ENCODE measurements at regions not wholly inside any gene's neighbourhood (a gene's known extent, or its start where the extent isn't known, plus 50 kb on each side); places are given as distances from the start of the nearest gene placed in this dataset.

DNA sequence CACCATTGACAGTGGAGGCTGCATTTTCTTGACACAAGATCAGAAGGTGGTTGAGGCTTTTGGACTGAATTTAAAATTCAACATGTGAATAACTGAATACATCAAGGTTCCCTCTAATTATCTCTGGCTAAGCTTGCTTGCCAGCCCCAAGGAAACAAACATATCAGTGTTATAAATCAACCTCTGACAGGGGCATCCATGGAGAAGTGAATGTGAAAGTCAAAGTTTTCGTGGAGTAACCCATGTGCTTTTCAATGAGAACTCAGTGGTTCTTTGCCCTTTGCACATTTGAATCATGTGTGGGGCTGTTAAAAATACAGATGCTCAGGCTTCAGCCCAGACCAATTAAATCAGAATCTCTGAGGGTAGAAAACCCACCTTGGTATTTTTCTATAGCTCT, 128.9 kb downstream of the LRRC70 start:
- TF ChIP-seq, protein P1, sequence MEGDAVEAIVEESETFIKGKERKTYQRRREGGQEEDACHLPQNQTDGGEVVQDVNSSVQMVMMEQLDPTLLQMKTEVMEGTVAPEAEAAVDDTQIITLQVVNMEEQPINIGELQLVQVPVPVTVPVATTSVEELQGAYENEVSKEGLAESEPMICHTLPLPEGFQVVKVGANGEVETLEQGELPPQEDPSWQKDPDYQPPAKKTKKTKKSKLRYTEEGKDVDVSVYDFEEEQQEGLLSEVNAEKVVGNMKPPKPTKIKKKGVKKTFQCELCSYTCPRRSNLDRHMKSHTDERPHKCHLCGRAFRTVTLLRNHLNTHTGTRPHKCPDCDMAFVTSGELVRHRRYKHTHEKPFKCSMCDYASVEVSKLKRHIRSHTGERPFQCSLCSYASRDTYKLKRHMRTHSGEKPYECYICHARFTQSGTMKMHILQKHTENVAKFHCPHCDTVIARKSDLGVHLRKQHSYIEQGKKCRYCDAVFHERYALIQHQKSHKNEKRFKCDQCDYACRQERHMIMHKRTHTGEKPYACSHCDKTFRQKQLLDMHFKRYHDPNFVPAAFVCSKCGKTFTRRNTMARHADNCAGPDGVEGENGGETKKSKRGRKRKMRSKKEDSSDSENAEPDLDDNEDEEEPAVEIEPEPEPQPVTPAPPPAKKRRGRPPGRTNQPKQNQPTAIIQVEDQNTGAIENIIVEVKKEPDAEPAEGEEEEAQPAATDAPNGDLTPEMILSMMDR (IDR thresholded peaks at IDR 0.05; ENCODE audit: borderline replicate concordance, control extremely low read depth, extremely low read depth, insufficient read depth, missing control alignments) = no peak
- no peak for DNase-seq (ENCODE audit: low spot score)
- in situ Hi-C loops (cut with MboI; ENCODE audit: low sequenced_read_pairs, unreplicated experiment) = no loop called here

DNA sequence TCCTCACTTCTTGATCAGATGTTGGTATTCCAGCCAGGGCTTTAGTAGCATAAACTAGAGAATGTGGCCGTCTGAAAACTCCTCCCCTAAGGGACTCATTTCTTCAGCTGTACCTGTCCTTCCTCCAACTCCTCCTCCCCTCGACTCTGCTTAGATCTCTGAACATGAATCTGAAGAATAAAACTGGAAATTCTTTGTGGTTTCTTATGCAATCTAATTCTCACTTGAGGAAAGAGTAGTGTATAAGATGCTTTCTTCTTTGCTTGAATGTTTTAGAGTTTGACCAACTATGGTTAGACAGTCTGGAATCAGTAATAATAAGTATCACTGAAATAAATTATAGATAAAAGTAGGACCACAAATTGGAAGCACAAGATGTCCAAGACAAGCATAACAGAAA, 128.5 kb downstream of the LRRC70 start:
- in situ Hi-C loops (cut with MboI; ENCODE audit: low sequenced_read_pairs, unreplicated experiment) = no loop called here
- TF ChIP-seq, protein P1 (IDR thresholded peaks at IDR 0.05; ENCODE audit: borderline replicate concordance, control extremely low read depth, extremely low read depth, insufficient read depth, missing control alignments) = no peak
- no peak for DNase-seq (ENCODE audit: low spot score)

DNA sequence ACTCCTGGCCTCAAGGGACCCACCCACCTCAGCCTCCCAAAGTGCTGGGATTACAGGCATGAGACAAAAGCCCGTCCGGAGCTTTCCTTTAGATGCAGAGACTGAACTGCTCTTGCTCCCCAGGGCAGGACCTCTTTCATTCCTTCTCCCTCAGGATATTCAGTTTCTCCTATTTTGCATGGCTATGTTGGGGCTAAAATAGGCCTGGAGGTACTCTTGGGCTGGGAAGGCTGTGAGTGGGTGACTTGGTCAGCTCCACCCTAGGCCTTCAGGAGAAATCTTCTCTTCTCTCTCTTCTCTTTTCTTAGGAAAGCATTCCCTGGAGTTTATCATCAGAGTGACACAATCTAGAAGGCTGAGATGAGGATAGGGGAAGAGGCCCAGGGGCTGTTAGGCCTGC, 126.4 kb downstream of the LRRC70 start:
- in situ Hi-C loops (cut with MboI; ENCODE audit: low sequenced_read_pairs, unreplicated experiment) = no loop called here
- DNase-seq (ENCODE audit: low spot score) = no peak
- TF ChIP-seq, protein P1 (IDR thresholded peaks at IDR 0.05; ENCODE audit: borderline replicate concordance, control extremely low read depth, extremely low read depth, insufficient read depth, missing control alignments) = no peak

DNA sequence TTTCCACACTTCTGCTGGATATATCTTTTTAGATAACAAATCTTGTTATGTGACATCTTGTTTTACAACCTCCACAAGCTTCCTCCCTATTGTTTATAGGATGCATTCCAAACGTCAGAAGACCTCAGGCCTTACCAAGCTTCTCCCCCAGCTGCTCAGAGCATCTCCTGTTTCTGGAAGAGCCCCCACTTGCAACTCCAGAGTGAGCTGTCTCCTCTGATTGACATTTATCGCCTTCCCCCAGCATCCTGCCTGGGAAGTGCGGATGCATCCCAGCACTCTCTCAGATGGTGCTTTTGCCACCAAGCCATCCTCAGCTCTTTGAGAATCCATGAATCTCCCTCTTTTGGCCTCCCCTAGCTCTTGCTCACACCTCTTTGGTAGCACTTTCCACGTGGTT, 123.5 kb downstream of the LRRC70 start:
- no peak for DNase-seq (ENCODE audit: low spot score)
- in situ Hi-C loops (cut with MboI; ENCODE audit: low sequenced_read_pairs, unreplicated experiment) = no loop called here
- TF ChIP-seq, protein P1 (IDR thresholded peaks at IDR 0.05; ENCODE audit: borderline replicate concordance, control extremely low read depth, extremely low read depth, insufficient read depth, missing control alignments) = no peak

DNA sequence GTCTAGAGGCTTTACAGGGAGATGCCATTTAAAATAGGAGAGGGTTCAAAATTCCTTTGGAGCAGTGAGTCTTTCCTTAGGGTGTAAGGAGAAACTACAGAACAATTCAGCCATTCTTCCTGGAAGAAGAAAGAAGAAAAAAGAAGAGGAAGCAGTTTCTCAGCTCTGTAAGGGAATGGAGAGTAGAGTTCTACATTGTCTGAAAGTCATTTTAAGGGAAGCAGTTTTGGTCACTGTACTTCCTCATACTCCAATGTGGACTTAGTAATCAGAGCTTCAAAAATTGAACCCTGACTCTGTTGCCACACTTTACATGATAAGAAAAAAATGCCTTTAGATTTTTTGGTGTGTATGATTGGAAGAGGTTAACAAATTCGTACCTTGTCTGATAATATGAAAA, 122.4 kb downstream of the LRRC70 start:
- no peak for DNase-seq (ENCODE audit: low spot score)
- TF ChIP-seq, protein P1 (IDR thresholded peaks at IDR 0.05; ENCODE audit: borderline replicate concordance, control extremely low read depth, extremely low read depth, insufficient read depth, missing control alignments) = no peak
- in situ Hi-C loops (cut with MboI; ENCODE audit: low sequenced_read_pairs, unreplicated experiment) = no loop called here

DNA sequence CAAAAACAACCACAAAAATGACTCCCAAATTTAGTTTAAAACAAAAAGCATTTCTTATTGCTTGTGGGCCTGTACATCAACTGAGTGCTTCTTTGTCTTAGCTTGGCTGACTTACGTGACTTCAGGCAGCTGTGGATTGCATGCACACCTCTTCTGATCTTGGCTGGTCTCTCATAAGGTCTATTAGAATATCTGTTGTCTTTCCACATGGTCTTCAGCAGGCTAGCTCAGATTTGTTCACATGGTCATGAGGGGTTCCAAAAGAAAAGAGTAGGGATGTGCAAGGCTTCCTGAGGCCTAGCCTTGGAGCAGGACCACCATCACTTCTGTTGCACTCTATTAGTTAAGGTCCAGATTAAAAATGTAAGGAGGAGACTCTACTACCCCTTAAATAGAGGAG, 120.1 kb downstream of the LRRC70 start:
- no peak for DNase-seq (ENCODE audit: low spot score)
- in situ Hi-C loops (cut with MboI; ENCODE audit: low sequenced_read_pairs, unreplicated experiment) = no loop called here
- TF ChIP-seq, protein P1 (IDR thresholded peaks at IDR 0.05; ENCODE audit: borderline replicate concordance, control extremely low read depth, extremely low read depth, insufficient read depth, missing control alignments) = no peak

DNA sequence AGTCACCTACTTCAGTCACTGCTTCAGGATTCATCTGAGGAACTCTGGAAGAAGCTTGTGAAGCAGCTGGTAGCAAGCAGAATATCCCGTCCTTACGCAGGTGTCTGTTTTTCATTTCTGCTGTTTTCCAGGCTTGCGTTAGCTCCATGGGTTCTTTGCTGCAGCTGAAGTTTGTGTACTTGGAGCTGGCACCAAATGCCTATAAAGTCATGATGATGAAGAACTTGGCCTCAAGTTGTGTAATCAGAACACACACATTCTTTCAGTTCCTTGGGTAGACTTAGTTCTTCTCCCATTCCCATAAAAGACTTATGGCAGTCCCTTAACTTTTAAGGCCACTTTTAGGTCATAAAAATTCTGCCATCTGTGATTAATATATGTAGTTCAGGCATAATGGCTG, 116.7 kb downstream of the LRRC70 start:
- TF ChIP-seq, protein P1 (IDR thresholded peaks at IDR 0.05; ENCODE audit: borderline replicate concordance, control extremely low read depth, extremely low read depth, insufficient read depth, missing control alignments) = no peak
- no peak for DNase-seq (ENCODE audit: low spot score)
- in situ Hi-C loops (cut with MboI; ENCODE audit: low sequenced_read_pairs, unreplicated experiment) = no loop called here
